H9 (cell line): ENCODE measurements at regions not wholly inside any gene's neighbourhood (a gene's known extent, or its start where the extent isn't known, plus 50 kb on each side); places are given as distances from the start of the nearest gene placed in this dataset.

Source experiments
- DNase-seq: peaks from one replicate; pipeline ENCODE4 v3.0.0-alpha.2; 2017
- H2AFZ ChIP-seq: one replicate; pipeline ENCODE4 v1.6.1; 2013; ENCODE audit warnings: mild to moderate bottlenecking, low read length, control low read depth, moderate library complexity
- H2AK5ac ChIP-seq: 2 replicates; pipeline ENCODE4 v1.6.1; 2013; ENCODE audit warnings: low read length, control low read depth, mixed read lengths; ENCODE audit not compliant: insufficient read length
- H2BK120ac ChIP-seq: one replicate; pipeline ENCODE4 v1.6.1; 2013; ENCODE audit warnings: low read depth, mild to moderate bottlenecking, low read length, control low read depth, inconsistent platforms; ENCODE audit not compliant: poor library complexity, severe bottlenecking
- H2BK12ac ChIP-seq: 2 replicates; pipeline ENCODE4 v1.6.1; 2013; ENCODE audit warnings: low read length, control low read depth, mixed read lengths, low read depth; ENCODE audit not compliant: insufficient read length
- H2BK15ac ChIP-seq: 2 replicates; pipeline ENCODE4 v1.6.1; 2013; ENCODE audit warnings: low read depth, low read length, control low read depth
- H2BK20ac ChIP-seq: one replicate; pipeline ENCODE4 v1.6.1; 2013; ENCODE audit warnings: low read depth, mild to moderate bottlenecking, low read length, control low read depth, inconsistent platforms; ENCODE audit not compliant: poor library complexity, severe bottlenecking
- H2BK5ac ChIP-seq: 2 replicates; pipeline ENCODE4 v1.6.1; 2013; ENCODE audit warnings: low read length, control low read depth, mixed read lengths; ENCODE audit not compliant: insufficient read length
- H3K14ac ChIP-seq: 2 replicates; pipeline ENCODE4 v1.6.1; 2013; ENCODE audit warnings: low read length, control low read depth; ENCODE audit not compliant: insufficient read depth
- H3K18ac ChIP-seq: 2 replicates; pipeline ENCODE4 v1.6.1; 2013; ENCODE audit warnings: low read depth, mild to moderate bottlenecking, mixed read lengths, low read length, control low read depth; ENCODE audit not compliant: insufficient read length
- H3K23ac ChIP-seq: 2 replicates; pipeline ENCODE4 v1.6.1; 2013; ENCODE audit warnings: low read length, control low read depth, mixed read lengths, low read depth; ENCODE audit not compliant: insufficient read length
- H3K23me2 ChIP-seq: 2 replicates; pipeline ENCODE4 v1.6.1; 2013; ENCODE audit warnings: low read depth, mild to moderate bottlenecking, mixed read lengths, low read length, control low read depth; ENCODE audit not compliant: insufficient read length, poor library complexity, severe bottlenecking
- H3K27ac ChIP-seq: 2 replicates; pipeline ENCODE4 v1.5.1; 2013; ENCODE audit warnings: low read length, control low read depth, mixed read lengths, low read depth; ENCODE audit not compliant: insufficient read length
- H3K27me3 ChIP-seq: 2 replicates; pipeline ENCODE4 v1.6.1; 2013; ENCODE audit warnings: low read length, control low read depth, inconsistent platforms; ENCODE audit not compliant: insufficient read depth
- H3K4ac ChIP-seq: 2 replicates; pipeline ENCODE4 v1.6.1; 2013; ENCODE audit warnings: low read depth, mild to moderate bottlenecking, control low read depth, inconsistent platforms, low read length, moderate library complexity
- H3K4me1 ChIP-seq: 2 replicates; pipeline ENCODE4 v1.6.1; 2013; ENCODE audit warnings: low read length, control low read depth, inconsistent platforms; ENCODE audit not compliant: insufficient read depth
- H3K4me2 ChIP-seq: 2 replicates; pipeline ENCODE4 v1.6.1; 2013; ENCODE audit warnings: low read length, control low read depth, mixed read lengths; ENCODE audit not compliant: insufficient read length, insufficient read depth
- H3K56ac ChIP-seq: 2 replicates; pipeline ENCODE4 v1.6.1; 2013; ENCODE audit warnings: low read depth, mild to moderate bottlenecking, mixed read lengths, low read length, control low read depth; ENCODE audit not compliant: insufficient read length
- H3K79me1 ChIP-seq: 2 replicates; pipeline ENCODE4 v1.6.1; 2013; ENCODE audit warnings: low read depth, mild to moderate bottlenecking, moderate library complexity, low read length, control low read depth, inconsistent platforms; ENCODE audit not compliant: insufficient read depth, poor library complexity, severe bottlenecking
- H3K79me2 ChIP-seq: 2 replicates; pipeline ENCODE4 v1.6.1; 2013; ENCODE audit warnings: low read length, control low read depth, inconsistent platforms; ENCODE audit not compliant: insufficient read depth
- H3K9ac ChIP-seq: 2 replicates; pipeline ENCODE4 v1.6.1; 2013; ENCODE audit warnings: low read length, control low read depth, mixed read lengths; ENCODE audit not compliant: insufficient read length; ENCODE audit errors: extremely low read depth
- H3K9me3 ChIP-seq: one replicate; pipeline ENCODE4 v1.6.1; 2013; ENCODE audit warnings: low read depth, low read length, inconsistent platforms; ENCODE audit not compliant: control insufficient read depth
- H3T11ph ChIP-seq: one replicate; pipeline ENCODE4 v1.6.1; 2013; ENCODE audit warnings: mild to moderate bottlenecking, low read length, control low read depth, inconsistent platforms
- H4K20me1 ChIP-seq: one replicate; pipeline ENCODE4 v1.6.1; 2013; ENCODE audit not compliant: control insufficient read depth, insufficient read length, insufficient read depth
- H4K5ac ChIP-seq: 2 replicates; pipeline ENCODE4 v1.6.1; 2013; ENCODE audit warnings: low read depth, mild to moderate bottlenecking, mixed read lengths, low read length, control low read depth; ENCODE audit not compliant: insufficient read length
- H4K8ac ChIP-seq: replicated peaks from 2 replicates; pipeline ENCODE4 v1.6.1; 2013; ENCODE audit warnings: low read length, control low read depth, mixed read lengths, low read depth; ENCODE audit not compliant: insufficient read length
- H4K91ac ChIP-seq: 2 replicates; pipeline ENCODE4 v1.6.1; 2013; ENCODE audit warnings: low read depth, mild to moderate bottlenecking, moderate library complexity, mixed read lengths, low read length, control low read depth; ENCODE audit not compliant: insufficient read length
- H3K27ac Mint-ChIP-seq, 3 experiments: 2 replicates in 2 of 3; 3 replicates in 1 of 3; pipeline ENCODE4 v1.8.0; 2020 to 2021; ENCODE audit warnings: mixed read lengths in 3 of 3, mild to moderate bottlenecking in 1 of 3, moderate library complexity in 1 of 3
- H3K27me3 Mint-ChIP-seq: 2 replicates; pipeline ENCODE4 v1.8.0; 2021; ENCODE audit warnings: low read depth, mild to moderate bottlenecking, moderate library complexity, mixed read lengths
- H3K36me3 Mint-ChIP-seq, 3 experiments: 2 replicates in 2 of 3; 3 replicates in 1 of 3; pipeline ENCODE4 v1.8.0; 2020 to 2021; ENCODE audit warnings: low read depth in 3 of 3, mixed read lengths in 3 of 3; ENCODE audit not compliant: insufficient read depth in 1 of 3
- H3K4me1 Mint-ChIP-seq, 2 experiments: 2 replicates each; pipeline ENCODE4 v1.8.0; 2020; ENCODE audit warnings: mixed read lengths in 2 of 2
- H3K4me3 Mint-ChIP-seq, 2 experiments: 2 replicates in 1 of 2; 3 replicates in 1 of 2; pipeline ENCODE4 v1.8.0; 2020 to 2021; ENCODE audit warnings: mild to moderate bottlenecking in 2 of 2, mixed read lengths in 2 of 2, moderate library complexity in 1 of 2
- H3K9me3 Mint-ChIP-seq, 2 experiments: 2 replicates in 1 of 2; 3 replicates in 1 of 2; pipeline ENCODE4 v1.8.0; 2020; ENCODE audit warnings: mild to moderate bottlenecking in 2 of 2, mixed read lengths in 2 of 2, moderate library complexity in 1 of 2
- CTCF ChIP-seq: fragments of 200-600 bp; sonication (generic); conservative IDR thresholded peaks from 3 replicates; pipeline ENCODE4 v1.8.0; 2021; ENCODE audit warnings: antibody characterized with exemption, mild to moderate bottlenecking
- WGBS: extraction: QIAGEN DNeasy Blood & Tissue Kit; methylation state at CpG from one replicate; pipeline ENCODE4 v1.1.7; 2013; ENCODE audit warnings: missing lambda C conversion rate, low lambda C conversion rate, mixed read lengths; ENCODE audit not compliant: insufficient read length; ENCODE audit errors: extremely low coverage; 5-methylcytosine and 5-hydroxymethylcytosine counted together

DNA sequence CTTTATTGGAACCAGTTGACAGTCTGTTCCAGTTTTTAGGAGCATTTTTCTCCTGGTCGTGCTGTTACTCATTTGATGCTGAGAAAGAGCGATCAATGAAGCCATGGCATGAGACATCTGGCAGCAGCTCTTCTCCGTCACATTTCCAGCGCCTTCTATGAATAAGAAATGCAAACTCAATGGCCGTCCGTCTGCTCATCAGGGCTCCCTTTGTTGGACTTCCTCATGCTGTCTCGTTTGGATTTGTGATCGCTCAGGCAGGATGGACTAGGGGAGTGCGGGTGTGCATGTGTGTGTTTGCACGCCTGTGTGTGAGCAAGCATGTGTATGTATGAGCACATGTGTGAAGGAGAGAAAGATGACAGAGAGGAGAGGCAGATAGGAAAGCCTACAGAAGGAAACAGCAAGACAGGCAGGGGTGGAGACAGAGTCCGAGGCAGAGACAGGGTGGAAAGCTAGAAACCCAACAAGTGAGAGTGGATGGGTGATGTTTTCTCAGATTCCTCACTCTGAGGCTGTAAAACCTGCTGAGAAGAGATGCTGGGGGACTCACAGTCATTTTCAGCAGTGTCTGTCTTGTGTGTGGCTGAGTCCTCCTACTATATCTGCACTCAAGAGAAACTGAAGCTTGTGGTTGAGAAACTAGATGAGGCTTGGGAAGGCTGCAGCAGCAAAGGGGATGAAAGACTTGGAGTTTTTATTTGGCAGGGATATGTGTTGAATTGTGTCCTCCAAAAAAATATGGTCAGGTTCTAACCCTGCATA is 56.0 kb upstream of the CLMP start:
- no peaks in the 10 kb centered on the region for H3K27me3 ChIP-seq
- TF ChIP-seq CTCF = no peak

More for the DNA sequence above, 56.0 kb upstream of the CLMP start:
- no peak overlapping the region for H3T11ph ChIP-seq
- no peak overlapping the region for H3K27ac ChIP-seq
- H2BK120ac ChIP-seq = no peak overlapping the region
- H3K79me1 ChIP-seq = no peaks in the 10 kb centered on the region
- no peak overlapping the region for H3K4me2 ChIP-seq
- no peak overlapping the region for H2BK5ac ChIP-seq
- H3K4me1 ChIP-seq = no peaks in the 10 kb centered on the region
- WGBS = no CpG with 5 or more reads among the region's 11 CpGs
- DNase-seq = no peak
- no peak overlapping the region; the same call in 1 of the 2 replicates for H3K14ac ChIP-seq
- H3K27ac Mint-ChIP-seq = no peak overlapping the region; a peak in 1 of 7 replicates
- H4K20me1 ChIP-seq = no peaks in the 10 kb centered on the region
- H3K27me3 Mint-ChIP-seq = peaks cover 1% of the 10 kb centered on the region
- H3K4me3 Mint-ChIP-seq = no peak overlapping the region
- H3K4ac ChIP-seq = no peak overlapping the region
- H4K91ac ChIP-seq = no peak overlapping the region
- H4K5ac ChIP-seq = no peak overlapping the region
- H3K18ac ChIP-seq = no peak overlapping the region
- H2BK20ac ChIP-seq = no peak overlapping the region
- no peak overlapping the region for H4K8ac ChIP-seq
- H3K9me3 Mint-ChIP-seq = no peaks in the 10 kb centered on the region; a peak in 2 of 5 replicates
- no peaks in the 10 kb centered on the region for H3K9me3 ChIP-seq
- H3K56ac ChIP-seq = no peak overlapping the region
- H2BK15ac ChIP-seq = no peak overlapping the region
- no peak overlapping the region for H3K9ac ChIP-seq
- H2BK12ac ChIP-seq = no peak overlapping the region
- H2AK5ac ChIP-seq = no peak overlapping the region
- no peak overlapping the region for H2AFZ ChIP-seq
- peaks cover 11 to 17% of the 10 kb centered on the region in 2 experiments for H3K4me1 Mint-ChIP-seq
- H3K79me2 ChIP-seq = no peaks in the 10 kb centered on the region
- no peaks in the 10 kb centered on the region for H3K36me3 Mint-ChIP-seq
- H3K23ac ChIP-seq = no peak overlapping the region
- H3K23me2 ChIP-seq = no peaks in the 10 kb centered on the region
